ENCODE measurements at regions not wholly inside any gene's neighbourhood (a gene's known extent, or its start where the extent isn't known, plus 50 kb on each side); places are given as distances from the start of the nearest gene placed in this dataset.

- Mint-ChIP-seq H3K9me3 (ENCODE audit: unreplicated experiment) (no peaks in the 10 kb centered on the region), H3K27ac (ENCODE audit: unreplicated experiment) (no peak overlapping the region), H3K27me3 (ENCODE audit: insufficient read depth, unreplicated experiment) (peaks cover 2% of the 10 kb centered on the region), H3K4me3 (ENCODE audit: unreplicated experiment) (no peak overlapping the region), H3K4me1 (ENCODE audit: low read depth, unreplicated experiment) (no peaks in the 10 kb centered on the region), H3K36me3 (ENCODE audit: insufficient read depth, unreplicated experiment) (no peaks in the 10 kb centered on the region)
- intact Hi-C loops (cut with micrococcal nuclease; ENCODE audit: unreplicated experiment) = no loop called here
- no peaks in the 10 kb centered on the region for H3K4me1 ChIP-seq
- H3K9me3 ChIP-seq = no peaks in the 10 kb centered on the region
- no peaks in the 10 kb centered on the region for H3K36me3 ChIP-seq (ENCODE audit: control insufficient read depth, insufficient read depth, low read length)
- no peak overlapping the region for H3K4me3 ChIP-seq (ENCODE audit: low read depth, low read length)
- DNase-seq = no peak
- no peaks in the 10 kb centered on the region for H3K27me3 ChIP-seq (replicated peaks; ENCODE audit: control insufficient read depth, insufficient read depth, low read length)
- POLR2A ChIA-PET = no interaction called here
- BruUV-seq (replicated peaks) = no TSS peak
- CTCF ChIA-PET = no interaction called here
- no peak for TF ChIP-seq CTCF (IDR thresholded peaks at IDR 0.05; ENCODE audit: insufficient read depth in 1 of 2, low read depth in 1 of 2, low read length in 1 of 2, severe bottlenecking in 1 of 2, unreplicated experiment in 1 of 2)
Observed at GRCh38 chr3:105278688-105279087, 88.0 kb upstream of the ALCAM start.

- Mint-ChIP-seq H3K36me3 (ENCODE audit: insufficient read depth, unreplicated experiment) (no peaks in the 10 kb centered on the region), H3K27ac (ENCODE audit: unreplicated experiment) (no peak overlapping the region), H3K4me3 (ENCODE audit: unreplicated experiment) (no peak overlapping the region), H3K9me3 (ENCODE audit: unreplicated experiment) (no peaks in the 10 kb centered on the region), H3K27me3 (ENCODE audit: insufficient read depth, unreplicated experiment) (peaks cover 2% of the 10 kb centered on the region), H3K4me1 (ENCODE audit: low read depth, unreplicated experiment) (no peaks in the 10 kb centered on the region)
- no peaks in the 10 kb centered on the region for H3K36me3 ChIP-seq (ENCODE audit: control insufficient read depth, insufficient read depth, low read length)
- BruUV-seq (replicated peaks) = no TSS peak
- no peak for TF ChIP-seq CTCF (IDR thresholded peaks at IDR 0.05; ENCODE audit: insufficient read depth in 1 of 2, low read depth in 1 of 2, low read length in 1 of 2, severe bottlenecking in 1 of 2, unreplicated experiment in 1 of 2)
- no peaks in the 10 kb centered on the region for H3K4me1 ChIP-seq
- intact Hi-C loops (cut with micrococcal nuclease; ENCODE audit: unreplicated experiment) = no loop called here
- ChIA-PET CTCF (no interaction called here), POLR2A (no interaction called here)
- no peaks in the 10 kb centered on the region for H3K9me3 ChIP-seq
- H3K27me3 ChIP-seq (replicated peaks; ENCODE audit: control insufficient read depth, insufficient read depth, low read length) = no peaks in the 10 kb centered on the region
- no peak overlapping the region for H3K4me3 ChIP-seq (ENCODE audit: low read depth, low read length)
- no peak for DNase-seq
Observed at GRCh38 chr3:105281989-105282388, 84.7 kb upstream of the ALCAM start.

- no peak overlapping the region for H3K4me3 Mint-ChIP-seq (ENCODE audit: unreplicated experiment)
- no peaks in the 10 kb centered on the region for H3K27me3 Mint-ChIP-seq (ENCODE audit: insufficient read depth, unreplicated experiment)
- ChIA-PET CTCF (no interaction called here), POLR2A (no interaction called here)
- intact Hi-C loops (cut with micrococcal nuclease; ENCODE audit: unreplicated experiment) = no loop called here
- no peaks in the 10 kb centered on the region for H3K36me3 Mint-ChIP-seq (ENCODE audit: insufficient read depth, unreplicated experiment)
- H3K4me1 Mint-ChIP-seq (ENCODE audit: low read depth, unreplicated experiment) = no peaks in the 10 kb centered on the region
- Histone ChIP-seq H3K9me3 (no peaks in the 10 kb centered on the region), H3K36me3 (ENCODE audit: control insufficient read depth, insufficient read depth, low read length) (no peaks in the 10 kb centered on the region), H3K27me3 (replicated peaks; ENCODE audit: control insufficient read depth, insufficient read depth, low read length) (no peaks in the 10 kb centered on the region), H3K4me3 (ENCODE audit: low read depth, low read length) (no peak overlapping the region), H3K4me1 (no peaks in the 10 kb centered on the region)
- BruUV-seq (replicated peaks) = no TSS peak
- no peak overlapping the region for H3K27ac Mint-ChIP-seq (ENCODE audit: unreplicated experiment)
- DNase-seq = no peak
- H3K9me3 Mint-ChIP-seq (ENCODE audit: unreplicated experiment) = no peaks in the 10 kb centered on the region
- TF ChIP-seq CTCF (IDR thresholded peaks at IDR 0.05; ENCODE audit: insufficient read depth in 1 of 2, low read depth in 1 of 2, low read length in 1 of 2, severe bottlenecking in 1 of 2, unreplicated experiment in 1 of 2) = no peak
Observed at GRCh38 chr3:105284876-105285275, 81.8 kb upstream of the ALCAM start.

Data from Caco-2 (cell line).